ENCODE measurements at regions not wholly inside any gene's neighbourhood (a gene's known extent, or its start where the extent isn't known, plus 50 kb on each side); places are given as distances from the start of the nearest gene placed in this dataset.

GRCh38 chr2:53422979-53423378, 344.6 kb upstream of the CHAC2 start:
- intact Hi-C loops (cut with DNase I) = no loop called here
- DNase-seq (ENCODE audit: low spot score) = no peak

GRCh38 chr2:53417385-53417784, 350.2 kb upstream of the CHAC2 start:
- DNase-seq (ENCODE audit: low spot score) = no peak
- intact Hi-C loops (cut with DNase I) = no loop called here

- intact Hi-C loops (cut with DNase I) = no loop called here
- no peak for DNase-seq (ENCODE audit: low spot score)
Measured at GRCh38 chr2:53407363-53408080, 360.1 kb upstream of the CHAC2 start.

GRCh38 chr2:53403792-53404413, 363.7 kb upstream of the CHAC2 start:
- intact Hi-C loops (cut with DNase I) = loop anchor here in 1 of 2 donors (5.0 kb wide), 1 partner anchor 492 kb away; no protein-coding TSS in a partner anchor

GRCh38 chr2:53397085-53397484, 370.5 kb upstream of the CHAC2 start:
- DNase-seq (ENCODE audit: low spot score) = no peak

More at GRCh38 chr2:53403792-53404413, 363.7 kb upstream of the CHAC2 start:
- DNase-seq (ENCODE audit: low spot score) = no peak

GRCh38 chr2:53381271-53381670, 386.3 kb upstream of the CHAC2 start:
- DNase-seq (ENCODE audit: low spot score) = no peak
- intact Hi-C loops (cut with DNase I) = no loop called here

More at GRCh38 chr2:53397085-53397484, 370.5 kb upstream of the CHAC2 start:
- intact Hi-C loops (cut with DNase I) = no loop called here

GRCh38 chr2:53379547-53379946, 388.1 kb upstream of the CHAC2 start:
- DNase-seq (ENCODE audit: low spot score) = no peak
- intact Hi-C loops (cut with DNase I) = no loop called here

- intact Hi-C loops (cut with DNase I) = no loop called here
- DNase-seq (ENCODE audit: low spot score) = no peak
Measured at GRCh38 chr2:53378791-53379190, 388.8 kb upstream of the CHAC2 start.

- intact Hi-C loops (cut with DNase I) = no loop called here
- DNase-seq (ENCODE audit: low spot score) = no peak
Measured at GRCh38 chr2:53373126-53373525, 394.5 kb upstream of the CHAC2 start.

- no peak for DNase-seq (ENCODE audit: low spot score)
- intact Hi-C loops (cut with DNase I) = no loop called here
Measured at GRCh38 chr2:53366543-53366942, 401.1 kb upstream of the CHAC2 start.

- DNase-seq (ENCODE audit: low spot score) = no peak
Measured at GRCh38 chr2:53362934-53363333, 404.7 kb upstream of the CHAC2 start.

GRCh38 chr2:53356291-53356905, 411.2 kb upstream of the CHAC2 start:
- intact Hi-C loops (cut with DNase I) = no loop called here
- DNase-seq (ENCODE audit: low spot score) = peak; percentile 71

More at GRCh38 chr2:53362934-53363333, 404.7 kb upstream of the CHAC2 start:
- intact Hi-C loops (cut with DNase I) = no loop called here

- no peak for DNase-seq (ENCODE audit: low spot score)
- intact Hi-C loops (cut with DNase I) = no loop called here
Measured at GRCh38 chr2:53353135-53354114, 414.2 kb upstream of the CHAC2 start.

- no peak for DNase-seq (ENCODE audit: low spot score)
- intact Hi-C loops (cut with DNase I) = no loop called here
Measured at GRCh38 chr2:53347269-53347668, 420.3 kb upstream of the CHAC2 start.

- intact Hi-C loops (cut with DNase I) = no loop called here
- no peak for DNase-seq (ENCODE audit: low spot score)
Measured at GRCh38 chr2:53342248-53342647, 425.4 kb upstream of the CHAC2 start.

GRCh38 chr2:53334610-53335009, 433.0 kb upstream of the CHAC2 start:
- intact Hi-C loops (cut with DNase I) = no loop called here
- no peak for DNase-seq (ENCODE audit: low spot score)

- intact Hi-C loops (cut with DNase I) = no loop called here
- no peak for DNase-seq (ENCODE audit: low spot score)
Measured at GRCh38 chr2:53331667-53332066, 435.9 kb upstream of the CHAC2 start.

GRCh38 chr2:53317861-53318260, 449.7 kb upstream of the CHAC2 start:
- DNase-seq (ENCODE audit: low spot score) = no peak
- intact Hi-C loops (cut with DNase I) = no loop called here

- intact Hi-C loops (cut with DNase I) = no loop called here
- DNase-seq (ENCODE audit: low spot score) = no peak
Measured at GRCh38 chr2:53315149-53315548, 452.5 kb upstream of the CHAC2 start.

Data from posterior vena cava (tissue), 2 donors.